SU-DHL-6 (cell line): ENCODE measurements at regions not wholly inside any gene's neighbourhood (a gene's known extent, or its start where the extent isn't known, plus 50 kb on each side); places are given as distances from the start of the nearest gene placed in this dataset.

Experiments used
- CTCF ChIP-seq: fragments of 200-600 bp; sonication (generic); IDR thresholded peaks from one replicate; pipeline ENCODE4 v1.5.1; 2017; ENCODE audit warnings: antibody characterized with exemption, mild to moderate bottlenecking, low read length, moderate library complexity; ENCODE audit not compliant: insufficient read depth, poor library complexity, severe bottlenecking
- EZH2phosphoT487 ChIP-seq: fragments of 200-600 bp; sonication (generic), shearing (Covaris generic); conservative IDR thresholded peaks from 2 replicates; pipeline ENCODE4 v1.6.1; 2018; ENCODE audit warnings: mild to moderate bottlenecking, antibody characterized with exemption, low read length, moderate library complexity, mixed read lengths

- TF ChIP-seq CTCF (no peak), EZH2phosphoT487 (no peak)
Measured at GRCh38 chr19:20371911-20372310, 193.7 kb downstream of the ZNF737 start.
